NCI-H2196 (cell line): ENCODE measurements at regions not wholly inside any gene's neighbourhood (a gene's known extent, or its start where the extent isn't known, plus 50 kb on each side); places are given as distances from the start of the nearest gene placed in this dataset.
"Not testable (repeated sequence)": the region's sequence is repeated elsewhere in the genome, so short reads cannot be mapped to it uniquely, and the experiment has no call there.

ENCODE experiments used
- DNase-seq: peaks from one replicate; lab custom pipeline; 2025; ENCODE audit not compliant: unreplicated experiment; lab: John Stamatoyannopoulos, UW

- no peak for DNase-seq
Observed at GRCh38 chr2:12434630-12435098, 282.1 kb upstream of the TRIB2 start.

GRCh38 chr2:12435430-12436222 is 281.1 kb upstream of the TRIB2 start:
- DNase-seq = no peak

GRCh38 chr2:12436483-12436882 is 280.3 kb upstream of the TRIB2 start:
- DNase-seq = no peak

- DNase-seq = no peak
Observed at GRCh38 chr2:12436935-12437561, 279.7 kb upstream of the TRIB2 start.

- DNase-seq = no peak
Observed at GRCh38 chr2:12440731-12441130, 276.0 kb upstream of the TRIB2 start.

- DNase-seq = no peak
Observed at GRCh38 chr2:12441750-12442475, 274.8 kb upstream of the TRIB2 start.

- no peak for DNase-seq
Observed at GRCh38 chr2:12442476-12442847, 274.3 kb upstream of the TRIB2 start.

GRCh38 chr2:12448846-12449505 is 267.8 kb upstream of the TRIB2 start:
- no peak for DNase-seq

- no peak for DNase-seq
Observed at GRCh38 chr2:12451726-12452125, 265.0 kb upstream of the TRIB2 start.

GRCh38 chr2:12452185-12452584 is 264.6 kb upstream of the TRIB2 start:
- DNase-seq = no peak

GRCh38 chr2:12453731-12454130 is 263.0 kb upstream of the TRIB2 start:
- DNase-seq = no peak

- no peak for DNase-seq
Observed at GRCh38 chr2:12455661-12456060, 261.1 kb upstream of the TRIB2 start.

GRCh38 chr2:12456293-12457106 is 260.2 kb upstream of the TRIB2 start:
- DNase-seq = peak; percentile 79

GRCh38 chr2:12457831-12458230 is 258.9 kb upstream of the TRIB2 start:
- DNase-seq = no peak

GRCh38 chr2:12463189-12463588 is 253.5 kb upstream of the TRIB2 start:
- DNase-seq = no peak

GRCh38 chr2:12465631-12466135 is 251.1 kb upstream of the TRIB2 start:
- no peak for DNase-seq

GRCh38 chr2:12467303-12467702 is 249.4 kb upstream of the TRIB2 start:
- DNase-seq = no peak

GRCh38 chr2:12469141-12469561 is 247.6 kb upstream of the TRIB2 start:
- no peak for DNase-seq

- not testable (repeated sequence) for DNase-seq
Observed at GRCh38 chr2:12472265-12472664, 244.5 kb upstream of the TRIB2 start.
